NCI-H748 treated with DMSO at 0.1 percent for 48 hours (cell line): ENCODE measurements at regions not wholly inside any gene's neighbourhood (a gene's known extent, or its start where the extent isn't known, plus 50 kb on each side); places are given as distances from the start of the nearest gene placed in this dataset.
"Not testable (repeated sequence)": the region's sequence is repeated elsewhere in the genome, so short reads cannot be mapped to it uniquely, and the experiment has no call there.

Experiments used
- DNase-seq: peaks from one replicate; lab custom pipeline; 2025; lab: John Stamatoyannopoulos, UW

DNA sequence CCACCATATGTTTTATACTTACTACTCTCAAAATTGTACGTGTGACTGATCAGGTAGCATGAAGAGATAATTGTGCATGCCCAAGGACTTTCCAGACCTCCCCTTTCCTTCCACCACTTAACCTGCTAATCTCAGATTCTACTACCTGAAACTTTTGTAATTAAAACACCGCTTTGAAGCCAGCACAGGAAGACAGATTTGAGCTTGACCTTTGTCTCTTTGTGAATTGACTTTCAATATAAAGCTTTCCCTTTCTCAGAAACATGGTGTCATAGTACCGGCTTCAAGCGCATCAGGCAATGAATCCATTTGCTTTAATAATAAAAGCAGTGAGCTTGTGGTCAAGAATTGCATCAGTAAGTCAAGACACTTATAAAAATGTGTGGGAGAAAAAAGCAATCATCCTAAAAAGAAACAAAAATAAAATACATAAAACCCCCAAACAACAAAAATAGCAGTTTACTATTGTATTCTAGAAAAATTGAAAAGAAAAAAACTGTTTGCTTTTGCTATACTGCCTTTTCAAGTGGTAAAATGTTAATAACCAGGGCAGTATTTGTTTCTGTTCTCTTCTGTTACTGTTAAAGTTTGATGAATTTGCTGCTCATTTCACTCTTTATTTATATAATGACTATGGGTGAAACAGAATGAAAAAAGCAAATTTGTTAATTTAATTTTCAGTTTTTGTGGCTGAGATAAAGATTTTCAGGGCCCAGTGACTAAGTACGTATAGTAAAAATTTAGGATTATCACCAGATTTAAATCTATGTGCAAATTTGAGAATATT is 2075.3 kb downstream of the PCDH9 start:
- no peak for DNase-seq

DNA sequence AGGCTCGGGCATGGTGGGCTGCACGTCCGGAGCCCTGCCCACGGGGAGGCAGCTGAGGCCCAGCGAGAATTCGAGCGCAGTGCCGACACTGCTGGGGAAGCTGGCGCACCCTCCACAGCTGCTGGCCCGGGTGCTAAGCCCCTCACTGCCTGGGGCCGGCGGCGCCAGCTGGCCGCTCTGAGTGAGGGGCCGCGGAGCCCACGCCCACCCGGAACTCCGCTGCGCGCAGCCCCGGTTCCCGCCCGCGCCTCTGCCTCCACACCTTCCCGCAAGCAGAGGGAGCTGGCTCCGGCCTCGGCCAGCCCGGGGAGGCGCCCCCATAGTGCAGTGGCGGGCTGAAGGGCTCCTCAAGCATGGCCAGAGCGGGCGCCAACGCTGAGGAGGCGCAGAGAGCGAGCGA is 2080.4 kb downstream of the PCDH9 start:
- no peak for DNase-seq

DNA sequence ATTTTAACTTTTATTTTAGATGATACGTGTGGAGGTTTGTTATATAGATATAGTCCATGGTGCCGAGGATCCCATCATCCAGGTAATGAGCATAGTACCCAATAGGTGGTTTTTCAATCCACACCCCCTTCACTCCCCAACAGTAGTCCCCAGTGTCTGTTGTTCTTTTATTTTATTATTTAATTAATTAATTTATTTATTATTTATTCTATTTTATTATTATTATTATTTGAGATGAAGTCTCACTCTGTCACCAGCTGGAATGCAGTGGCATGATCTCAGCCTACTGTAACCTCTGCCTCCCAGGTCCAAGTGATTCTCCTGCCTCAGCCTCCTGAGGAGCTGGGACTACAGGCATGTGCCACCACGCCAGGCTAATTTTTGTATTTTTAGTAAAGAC is 2086.2 kb downstream of the PCDH9 start:
- no peak for DNase-seq

DNA sequence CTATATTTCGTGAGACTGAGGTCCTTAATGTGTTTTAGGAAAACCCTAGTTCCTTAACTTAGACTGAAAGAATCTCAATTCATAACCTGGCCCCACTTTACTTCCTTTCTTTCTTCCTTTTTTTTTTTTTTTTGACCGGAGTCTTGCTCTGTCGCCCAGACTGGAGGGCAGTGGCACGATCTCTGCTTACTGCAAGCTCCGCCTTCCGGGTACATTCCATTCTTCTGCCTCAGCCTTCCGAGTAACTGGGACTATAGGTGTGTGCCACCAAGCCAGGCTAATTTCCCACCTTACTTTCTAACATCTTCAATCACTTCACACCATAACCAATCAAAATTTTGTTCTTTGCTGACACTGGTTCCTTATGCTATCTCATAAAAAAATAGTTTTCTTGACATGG is 2097.0 kb downstream of the PCDH9 start:
- DNase-seq, result no peak

DNA sequence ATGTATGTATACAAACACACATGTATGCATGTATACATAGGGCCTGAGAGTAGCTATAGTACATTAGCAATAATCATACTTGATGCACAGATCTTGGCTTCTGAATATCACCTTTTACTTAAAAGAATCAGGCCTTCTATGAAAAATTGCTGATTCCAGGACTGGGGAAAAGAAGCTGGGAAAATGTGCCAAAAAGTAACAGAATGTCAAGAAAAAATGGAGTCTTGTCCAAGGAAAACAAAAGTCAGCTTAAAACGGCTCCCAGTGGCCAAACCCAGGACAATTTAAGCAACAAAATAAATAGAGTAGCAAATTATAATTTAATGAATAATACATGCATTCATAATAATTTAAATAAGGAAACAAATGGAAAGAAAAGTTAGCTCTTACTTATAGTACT is 2104.9 kb downstream of the PCDH9 start:
- DNase-seq, result no peak

DNA sequence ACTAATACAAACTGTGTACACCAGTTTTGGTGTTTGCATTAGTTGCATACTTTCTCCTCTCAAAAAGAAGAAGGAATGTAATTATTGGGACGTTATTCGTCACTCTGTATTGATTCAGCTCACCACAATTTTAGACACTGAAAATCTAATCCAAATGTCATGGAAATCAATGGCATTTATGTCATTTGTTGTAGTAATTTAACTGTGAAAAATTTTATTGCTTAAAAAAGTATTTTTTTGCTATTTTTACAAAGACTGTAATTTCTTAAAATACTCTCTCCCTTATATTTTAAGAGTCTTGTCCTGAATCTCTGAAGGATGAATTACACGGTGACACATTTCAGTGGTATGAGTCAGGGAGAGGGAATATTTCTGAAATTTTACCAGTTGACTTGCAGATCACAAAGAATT is 2117.6 kb downstream of the PCDH9 start:
- no peak for DNase-seq

DNA sequence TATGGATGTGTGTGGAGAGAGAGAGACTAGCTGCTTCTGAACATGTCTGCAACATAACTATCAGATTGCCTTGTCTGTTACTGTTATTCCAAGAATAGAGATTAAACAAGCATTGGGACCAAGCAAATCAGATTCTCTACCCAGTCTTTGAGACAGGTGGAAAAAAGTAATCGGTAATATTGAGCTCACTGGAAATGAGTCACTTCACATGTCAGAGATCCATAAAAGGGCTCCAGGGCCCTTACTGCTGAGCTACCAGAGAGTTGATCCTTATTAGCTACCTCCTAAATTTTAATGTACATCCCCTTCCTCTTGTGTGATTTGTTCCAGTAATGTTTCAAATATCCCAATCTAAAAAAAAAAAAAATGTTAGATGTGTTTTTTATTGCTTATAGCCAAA is 2118.0 kb downstream of the PCDH9 start:
- no peak for DNase-seq

DNA sequence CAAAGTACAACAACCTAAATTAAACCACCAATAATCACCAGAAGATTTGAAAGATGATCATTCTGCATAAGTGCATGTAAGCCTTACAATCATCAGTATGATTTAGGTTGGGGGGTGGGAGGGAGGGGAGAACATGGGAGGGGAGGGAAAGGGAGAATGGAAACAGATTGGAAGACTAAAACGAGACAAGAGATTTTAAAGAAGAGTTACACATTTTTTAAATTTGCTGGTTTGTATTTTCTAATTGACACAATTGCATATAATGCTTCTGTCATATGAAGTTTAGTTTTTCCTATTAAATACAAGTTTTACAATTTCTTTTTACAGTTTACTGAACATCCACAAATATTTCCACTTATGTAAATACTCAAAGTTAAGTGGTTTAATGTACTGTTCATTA is 2118.9 kb downstream of the PCDH9 start:
- no peak for DNase-seq

DNA sequence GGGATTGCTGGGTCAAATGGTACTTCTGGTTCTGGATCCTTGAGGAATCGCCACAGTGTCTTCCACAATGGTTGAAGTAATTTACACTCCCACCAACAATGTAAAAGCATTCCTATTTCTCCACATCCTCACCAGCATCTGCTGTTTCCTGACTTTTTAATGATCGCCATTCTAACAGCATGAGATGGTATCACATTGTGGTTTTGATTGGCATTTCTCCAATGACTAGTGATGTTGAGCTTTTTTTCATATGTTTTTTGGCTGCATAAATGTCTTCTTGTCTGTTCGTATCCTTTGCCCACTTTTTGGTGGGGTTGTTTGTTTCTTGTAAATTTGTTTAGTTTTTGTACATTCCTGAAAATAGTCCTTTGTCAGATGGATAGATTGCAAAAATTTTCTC is 2125.7 kb downstream of the PCDH9 start:
- DNase-seq, result not testable (repeated sequence)

DNA sequence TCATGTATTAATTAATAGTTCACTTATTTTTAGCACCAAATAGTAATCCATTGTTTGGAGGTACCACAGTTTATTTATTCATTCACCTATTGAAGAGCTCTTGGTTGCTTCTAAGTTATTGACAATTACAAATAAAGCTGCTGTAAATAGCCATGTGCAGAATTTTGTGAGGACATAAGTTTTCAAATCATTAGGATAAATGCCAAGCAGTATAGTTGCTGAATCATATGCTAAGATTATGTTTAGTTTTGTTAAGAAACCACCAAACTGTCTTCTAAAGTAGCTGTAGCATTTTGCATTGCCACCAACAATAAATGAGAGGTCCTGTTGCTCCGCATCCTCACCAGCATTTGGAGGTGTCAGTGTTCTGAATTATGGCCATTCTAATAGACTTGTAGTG is 2126.8 kb downstream of the PCDH9 start:
- no peak for DNase-seq

DNA sequence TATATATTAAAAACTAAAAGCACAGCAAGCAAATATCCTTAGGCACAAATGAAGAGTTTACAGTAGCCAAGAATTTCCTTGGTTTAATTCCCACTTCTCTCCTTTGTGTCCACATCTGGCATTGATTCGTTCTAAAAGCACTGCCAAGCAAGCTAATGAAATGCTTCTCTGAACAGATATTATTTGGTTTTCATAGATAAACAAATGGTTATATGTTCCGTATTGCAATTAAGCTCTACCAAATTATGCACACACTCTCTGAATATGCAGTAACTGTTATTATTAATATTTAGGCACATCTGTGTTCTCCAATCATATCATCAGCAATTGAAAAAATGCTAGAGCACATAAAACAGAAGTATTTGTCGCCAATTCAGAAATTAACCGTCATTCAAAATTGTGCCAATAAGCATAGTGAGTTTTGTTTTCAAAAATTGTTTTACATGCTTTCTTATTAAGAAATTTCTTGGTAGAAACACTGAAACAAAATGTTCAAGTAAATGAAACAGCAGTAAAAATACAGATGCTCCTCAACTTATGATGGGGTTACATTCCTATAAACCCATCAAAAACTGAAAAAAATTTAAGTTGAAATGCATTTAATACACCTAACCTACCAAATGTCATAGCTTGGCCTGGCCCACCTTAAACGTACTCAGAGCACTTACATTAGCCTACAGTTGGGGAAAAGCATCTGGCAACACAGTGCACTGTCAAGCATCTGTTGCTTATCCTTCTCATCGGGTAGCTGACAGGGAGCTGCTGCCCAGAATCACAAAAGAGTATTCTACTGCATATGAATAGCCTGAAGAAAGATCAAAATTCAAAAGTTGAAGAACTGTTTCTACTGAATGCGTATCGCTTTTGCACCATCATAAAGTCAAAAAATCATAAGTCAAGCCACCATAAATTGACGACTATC is 2134.7 kb downstream of the PCDH9 start:
- DNase-seq, result no peak

DNA sequence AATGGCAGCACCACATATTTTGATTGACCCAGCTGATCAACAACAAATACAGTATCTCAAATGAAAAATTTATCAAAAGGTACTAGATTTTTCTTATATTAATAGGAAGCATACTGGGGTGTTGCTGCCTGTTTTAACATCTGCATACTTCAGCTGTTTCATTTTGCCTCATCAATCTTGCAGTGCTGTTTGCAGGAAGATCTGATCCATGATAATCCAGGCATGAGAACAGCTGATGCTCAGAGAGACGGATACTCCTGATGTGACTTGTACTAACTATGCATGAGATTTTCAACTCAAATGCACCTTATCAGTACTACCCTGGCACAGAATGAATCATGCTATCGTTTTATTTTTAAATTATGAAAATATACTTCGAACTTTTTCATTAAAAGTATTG is 2136.8 kb downstream of the PCDH9 start:
- DNase-seq, result no peak

DNA sequence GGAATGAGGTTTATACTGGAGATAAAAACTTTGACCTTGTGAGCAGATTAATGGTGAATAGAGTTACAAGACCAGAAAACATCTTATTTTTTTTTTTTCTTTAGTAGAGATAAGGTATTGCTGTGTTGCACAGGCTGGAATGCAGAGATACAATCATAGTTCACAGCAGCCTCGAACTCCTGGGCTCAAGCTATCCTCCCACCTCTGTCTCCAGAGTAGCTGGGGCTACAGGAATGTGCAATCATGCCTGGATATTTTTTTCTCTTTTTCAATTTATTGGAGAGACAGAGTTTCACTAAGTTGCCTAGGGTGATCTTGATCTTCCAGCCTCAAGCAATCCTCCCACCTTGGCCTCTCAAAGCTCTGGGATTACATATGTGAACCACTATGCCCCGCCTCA is 2139.1 kb downstream of the PCDH9 start:
- no peak for DNase-seq

DNA sequence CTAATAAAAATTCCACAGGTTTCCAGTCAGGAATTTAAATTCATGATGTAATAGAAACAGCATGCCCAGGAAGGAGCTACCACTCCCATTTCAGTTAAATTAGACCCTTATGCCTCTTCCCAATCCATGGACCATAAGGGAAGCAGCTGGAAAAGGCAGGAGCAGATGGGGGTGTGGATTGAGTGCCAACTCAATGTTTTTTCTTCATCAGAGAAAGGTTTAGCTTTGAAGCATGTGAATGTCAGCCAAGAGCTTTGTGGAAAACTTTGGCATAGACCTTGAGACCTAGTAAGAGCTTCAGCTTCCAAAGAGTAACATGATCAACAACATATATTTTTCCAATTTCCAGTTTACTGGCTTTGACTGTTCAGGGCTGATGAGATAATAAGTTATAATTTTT is 2139.9 kb downstream of the PCDH9 start:
- no peak for DNase-seq

DNA sequence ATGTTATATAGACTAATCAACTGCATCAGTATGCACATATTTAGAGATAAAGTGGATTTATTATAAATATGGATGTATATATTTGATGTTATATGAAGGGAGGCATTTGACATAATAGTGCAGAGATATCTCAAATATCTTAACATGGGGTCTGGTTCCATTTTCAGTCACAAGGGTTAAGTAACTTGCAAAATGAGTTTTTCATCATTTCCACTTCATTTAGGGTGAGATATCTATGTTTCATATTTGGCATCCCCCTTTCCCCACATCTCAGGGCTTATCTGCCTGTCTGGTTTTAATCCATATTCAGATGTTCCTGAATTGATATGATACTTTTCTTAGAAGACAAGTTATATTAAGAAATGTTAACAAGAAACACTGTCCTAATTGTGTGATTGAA is 2141.2 kb downstream of the PCDH9 start:
- DNase-seq, result no peak

DNA sequence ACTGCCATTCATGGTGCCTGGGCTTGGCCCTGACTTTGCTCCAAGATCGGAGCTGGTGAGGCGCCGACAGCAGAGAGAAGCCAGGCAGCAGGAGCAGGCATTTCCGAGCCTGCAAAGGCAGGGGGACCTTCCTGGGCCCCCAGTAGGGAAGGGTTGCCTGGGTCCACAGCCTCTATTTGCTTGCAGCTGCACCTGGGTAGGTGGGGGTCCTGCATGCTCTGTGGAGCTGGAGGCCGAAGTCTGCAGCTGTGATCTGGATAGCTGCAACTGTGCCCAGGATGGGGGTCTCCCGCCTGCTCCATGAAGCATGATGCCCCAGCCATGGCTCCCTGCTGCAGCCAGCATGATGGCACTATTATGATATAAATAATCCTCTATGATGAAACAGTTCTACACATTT is 2144.2 kb downstream of the PCDH9 start:
- no peak for DNase-seq

DNA sequence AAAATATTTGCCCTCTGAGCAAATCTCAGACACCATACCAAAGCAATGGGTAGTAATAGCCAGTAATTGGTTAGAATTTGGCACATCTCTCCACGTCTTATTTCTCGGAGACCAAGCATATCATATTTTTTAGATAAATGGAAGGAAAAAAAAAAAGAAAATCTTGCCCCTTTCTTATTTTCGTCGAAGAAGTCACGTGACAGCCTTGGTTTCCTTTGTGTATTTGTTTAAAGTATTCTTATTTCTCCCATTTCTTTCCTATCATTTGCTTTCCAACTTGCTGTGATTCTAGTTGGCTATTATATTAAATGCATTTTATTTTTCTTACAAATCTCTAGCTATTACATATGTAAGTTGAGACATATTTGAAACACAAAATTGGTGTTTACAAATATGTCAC is 2155.9 kb downstream of the PCDH9 start:
- DNase-seq, result no peak

DNA sequence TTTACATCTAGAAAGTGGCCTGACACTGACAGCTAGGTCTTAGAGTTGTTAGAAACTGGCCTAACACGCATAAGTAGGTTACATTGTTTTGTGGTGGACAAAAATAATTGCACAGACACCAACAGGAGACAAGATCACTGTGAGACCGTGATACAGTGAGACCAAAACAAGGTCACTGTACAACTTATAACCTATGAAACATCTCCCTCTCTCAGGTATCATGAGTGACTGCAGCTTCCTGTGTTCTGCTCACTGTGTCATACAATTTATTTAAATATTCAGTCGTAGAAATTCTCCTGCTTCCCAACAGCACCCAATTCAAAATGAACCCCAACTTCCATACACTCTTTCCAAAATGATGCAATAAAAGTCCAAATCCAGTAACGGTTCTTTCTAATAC is 2165.2 kb downstream of the PCDH9 start:
- no peak for DNase-seq

DNA sequence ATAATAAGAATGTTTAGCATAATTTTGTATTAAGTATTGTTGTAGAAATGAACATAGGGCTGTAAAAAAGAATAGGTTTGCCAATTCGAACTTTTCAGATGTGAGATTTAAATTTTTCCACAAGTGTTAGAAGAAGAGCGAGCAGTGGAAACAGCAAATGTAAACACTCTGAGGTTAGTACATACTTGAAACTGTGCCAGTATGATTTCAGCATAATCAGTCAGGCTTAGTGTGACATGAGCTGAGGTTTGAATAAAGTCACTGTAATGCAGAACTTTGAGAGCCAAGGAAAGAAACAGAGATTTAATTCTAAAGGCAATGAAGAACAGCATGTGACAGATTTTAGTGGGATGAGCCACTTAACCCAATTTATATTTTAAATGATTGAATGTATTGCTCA is 2166.4 kb downstream of the PCDH9 start:
- no peak for DNase-seq

DNA sequence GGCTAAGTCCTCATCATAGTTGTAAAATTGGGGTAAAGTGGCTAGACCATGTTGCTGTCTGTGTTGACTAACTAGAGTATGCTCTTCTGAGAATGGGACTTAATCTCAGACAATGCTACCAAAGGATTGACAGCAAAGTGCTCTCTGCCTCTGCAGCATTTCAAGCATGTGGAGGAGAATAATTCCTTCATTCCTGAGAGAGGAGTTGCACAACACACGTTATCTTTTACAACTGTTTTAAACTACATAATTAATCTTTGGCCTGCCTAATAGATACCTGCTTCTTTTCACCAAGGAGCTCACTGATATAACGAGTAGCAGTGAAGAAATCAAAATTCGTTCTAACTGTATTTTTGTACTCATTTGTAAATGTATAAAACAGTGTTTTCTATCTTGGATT is 2172.2 kb downstream of the PCDH9 start:
- no peak for DNase-seq

DNA sequence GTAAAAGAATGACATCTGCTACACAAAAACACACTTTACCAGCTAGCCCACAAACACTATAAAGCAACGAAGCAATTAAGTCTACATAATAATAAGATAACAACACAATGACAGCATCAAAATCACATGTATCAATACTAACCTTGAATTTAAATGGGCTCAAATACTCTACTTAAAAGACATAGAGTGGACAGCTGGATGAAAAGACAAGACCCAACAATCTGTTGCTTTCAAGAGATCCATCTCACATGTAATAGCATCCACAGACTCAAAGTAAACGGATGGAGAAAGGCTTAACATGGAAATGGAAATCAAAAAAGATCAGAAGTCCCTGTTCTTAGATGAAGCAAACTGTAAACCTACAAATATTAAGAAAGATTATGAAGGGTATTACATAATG is 2175.9 kb downstream of the PCDH9 start:
- no peak for DNase-seq

DNA sequence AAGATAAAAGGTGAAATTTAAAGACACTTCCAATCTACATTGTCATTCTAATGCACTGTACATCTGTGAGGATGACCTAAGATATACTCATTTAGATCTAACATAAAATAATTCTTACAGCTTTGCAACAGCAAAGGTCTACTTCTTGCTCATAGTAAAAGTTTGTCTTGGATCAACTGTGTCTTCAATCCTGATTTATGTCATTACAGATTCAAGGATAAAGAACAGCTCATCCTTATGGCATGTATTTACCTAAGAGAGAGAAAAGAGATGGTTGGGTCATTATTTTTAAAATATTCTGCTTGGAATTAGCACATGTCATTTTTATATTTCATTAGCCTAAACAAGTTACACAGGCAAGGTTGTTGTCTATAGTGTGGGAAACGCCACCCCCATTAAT is 2193.1 kb downstream of the PCDH9 start:
- DNase-seq, result no peak

DNA sequence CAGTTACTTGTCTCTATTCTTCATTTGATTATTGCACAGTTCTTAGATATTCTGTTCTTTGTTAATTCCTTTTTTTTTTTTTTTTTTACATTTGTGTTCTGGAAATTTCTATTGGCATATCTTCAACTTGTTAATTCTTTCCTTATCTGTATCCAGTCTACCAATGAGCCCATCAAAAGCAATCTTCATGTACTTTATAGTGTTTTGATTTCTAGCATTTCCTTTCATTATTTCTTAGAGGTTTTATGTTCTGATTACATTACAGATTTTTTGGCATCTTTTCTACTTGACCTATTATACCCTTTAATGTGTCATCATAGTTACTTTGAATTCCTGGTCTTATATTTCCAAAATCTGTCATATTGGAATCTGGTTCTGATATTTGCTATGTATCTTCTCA is 2194.8 kb downstream of the PCDH9 start:
- no peak for DNase-seq
